C4-2B (cell line): ENCODE measurements at regions not wholly inside any gene's neighbourhood (a gene's known extent, or its start where the extent isn't known, plus 50 kb on each side); places are given as distances from the start of the nearest gene placed in this dataset.

Experiments
- H3K27ac ChIP-seq: fragments of 450-650 bp; 2 replicates; pipeline ENCODE4 v1.5.1; 2017
- CTCF ChIP-seq: fragments of 450-650 bp; conservative IDR thresholded peaks from 2 replicates; pipeline ENCODE4 v1.5.1; 2017; ENCODE audit warnings: mild to moderate bottlenecking
- ZFX ChIP-seq: fragments of 450-650 bp; IDR thresholded peaks from 2 replicates; pipeline ENCODE4 v1.6.1; 2017

GRCh38 chr3:40990062-40990456 lies 209.2 kb upstream of the CTNNB1 start:
- no peak overlapping the region for H3K27ac ChIP-seq
- no peak for TF ChIP-seq CTCF
- no peak for TF ChIP-seq ZFX

GRCh38 chr3:40992023-40992422 lies 207.3 kb upstream of the CTNNB1 start:
- H3K27ac ChIP-seq, result no peak overlapping the region
- TF ChIP-seq CTCF (no peak), ZFX (no peak)

DNA sequence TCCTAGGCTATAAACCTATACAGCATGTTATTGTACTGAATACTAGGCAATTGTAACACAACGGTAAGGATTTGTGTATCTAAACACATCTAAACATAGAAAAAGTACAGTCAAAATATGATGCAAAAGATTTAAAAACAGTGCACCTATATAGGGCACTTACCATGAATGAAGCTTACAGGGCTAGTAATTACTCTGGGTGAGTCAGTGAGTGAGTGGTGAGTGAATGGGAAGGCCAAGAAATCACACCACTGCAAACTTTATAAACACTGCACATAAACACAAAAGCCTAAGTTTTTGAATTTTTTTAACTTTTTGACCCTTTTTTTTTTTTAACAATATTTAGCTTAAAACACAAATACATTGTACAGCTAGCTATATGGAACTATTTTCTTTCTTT lies 204.7 kb upstream of the CTNNB1 start:
- H3K27ac ChIP-seq, result no peak overlapping the region
- TF ChIP-seq ZFX (no peak), CTCF (no peak)

DNA sequence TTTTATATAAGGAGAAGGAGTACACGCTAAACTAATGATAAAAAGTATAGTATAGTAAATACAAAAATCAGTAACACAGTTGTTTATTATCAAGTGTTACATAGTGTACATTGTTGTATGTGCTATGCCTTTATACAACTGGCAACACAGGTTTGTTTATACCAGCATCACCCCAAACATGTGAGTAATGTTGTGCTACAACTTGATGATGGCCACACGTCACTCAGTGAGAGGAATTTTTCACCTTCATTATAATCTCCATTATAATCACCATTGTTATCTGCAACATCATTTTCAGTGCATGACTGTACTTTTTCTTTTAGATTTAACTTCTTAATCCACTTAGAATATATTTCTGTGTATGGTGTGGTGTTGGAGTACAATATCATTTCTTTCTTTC lies 204.0 kb upstream of the CTNNB1 start:
- TF ChIP-seq CTCF, result no peak
- no peak for TF ChIP-seq ZFX
- H3K27ac ChIP-seq, result no peak overlapping the region

GRCh38 chr3:40996382-40996781 lies 202.9 kb upstream of the CTNNB1 start:
- no peak for TF ChIP-seq CTCF
- no peak for TF ChIP-seq ZFX
- H3K27ac ChIP-seq, result no peak overlapping the region

DNA sequence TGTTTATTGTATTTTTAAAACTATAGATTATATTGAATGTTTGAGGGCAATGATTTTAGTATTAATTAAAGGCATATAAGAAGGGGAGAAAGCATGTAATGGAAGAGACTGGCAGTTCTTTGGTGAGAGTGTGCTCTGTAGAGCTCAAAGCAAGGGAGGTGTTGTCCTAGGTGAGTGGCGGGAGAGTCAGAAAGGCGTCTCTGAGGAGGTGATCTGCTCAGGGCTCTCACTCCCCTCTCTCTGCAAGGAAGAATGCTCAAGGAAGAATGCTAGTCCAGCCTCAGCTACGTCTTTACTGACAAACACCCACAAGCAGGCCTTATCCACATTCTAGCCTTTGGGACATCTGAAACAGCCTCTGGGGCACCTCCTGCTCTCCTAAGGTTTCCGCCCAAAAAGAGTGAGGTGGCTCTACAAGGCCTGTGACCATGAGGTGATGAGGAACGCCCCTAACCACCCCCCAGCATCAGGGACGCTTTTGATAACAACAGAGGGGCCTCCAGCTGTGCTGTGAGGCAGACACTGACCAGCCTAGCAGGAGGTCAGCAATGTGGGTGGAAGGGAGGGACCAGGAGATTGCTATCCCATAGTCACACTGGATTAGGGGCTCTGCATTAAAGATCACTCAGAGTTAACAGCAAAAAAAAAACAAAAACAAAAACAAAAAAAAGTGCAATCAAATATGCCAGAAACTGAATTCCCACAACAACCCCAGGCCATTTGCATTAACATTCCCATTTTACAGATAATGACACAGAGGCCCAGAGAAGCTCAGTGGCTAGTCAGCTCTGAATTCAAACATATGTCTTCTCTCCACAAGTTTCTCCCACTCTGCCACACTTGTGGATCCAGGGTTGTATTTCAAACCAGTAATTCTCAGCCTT lies 202.2 kb upstream of the CTNNB1 start:
- TF ChIP-seq CTCF (no peak), ZFX (no peak)

DNA sequence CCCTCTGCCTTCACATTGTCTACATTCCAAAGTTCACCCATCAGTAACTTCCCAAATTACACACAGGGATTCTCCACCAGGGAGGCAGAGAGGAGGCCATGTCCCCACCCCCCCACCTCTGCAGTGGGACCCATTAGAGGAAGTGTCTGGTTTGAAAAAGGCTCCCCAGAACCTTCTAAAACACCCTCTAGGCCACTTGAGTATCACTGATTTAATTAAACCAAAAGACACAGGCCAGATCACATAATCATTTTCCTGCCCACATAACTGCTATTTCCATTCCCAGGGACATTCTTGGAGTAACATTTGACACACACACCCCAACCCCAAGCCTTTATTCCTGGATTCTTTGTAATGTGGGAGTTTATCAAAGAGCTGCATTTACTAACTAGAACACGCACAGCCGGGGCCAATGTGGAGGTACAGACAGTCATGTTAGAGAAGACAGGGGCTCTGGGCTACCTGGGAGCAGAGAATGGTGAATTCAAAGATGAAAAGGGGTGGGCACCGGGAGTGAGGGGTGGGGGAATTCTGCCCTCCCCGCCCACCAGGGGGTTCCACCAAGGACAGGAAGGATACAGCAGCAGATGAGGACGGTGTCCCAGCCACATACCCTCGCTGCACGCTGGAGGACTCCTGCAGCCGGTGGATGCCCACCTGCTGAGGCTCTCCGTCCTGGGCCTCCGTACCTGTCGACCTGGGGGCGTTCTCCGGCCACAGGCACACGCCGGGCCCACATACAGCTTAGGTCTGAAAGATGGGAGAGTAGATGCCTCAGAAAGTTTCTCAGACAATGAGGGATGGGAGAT lies 201.4 kb upstream of the CTNNB1 start:
- H3K27ac ChIP-seq, result no peak overlapping the region
- TF ChIP-seq ZFX, result no peak
- TF ChIP-seq CTCF, result no peak

More for the DNA sequence above, 202.2 kb upstream of the CTNNB1 start:
- H3K27ac ChIP-seq, result no peak overlapping the region
